Lower lobe of right lung (tissue), 2 donors: ENCODE measurements at regions not wholly inside any gene's neighbourhood (a gene's known extent, or its start where the extent isn't known, plus 50 kb on each side); places are given as distances from the start of the nearest gene placed in this dataset.

ENCODE experiments used
- ATAC-seq, 2 donors: fragments of 200-7000 bp; cut with Tn5 transposase; one replicate each; pipeline ENCODE4 v1.9.1; 2020 to 2022; ENCODE audit warnings: mild to moderate bottlenecking in 2 of 2, moderate library complexity in 2 of 2
- DNase-seq: peaks from one replicate; pipeline ENCODE4 v3.0.0-alpha.2; 2020
- H3K27ac ChIP-seq: fragments of 200-600 bp; one replicate; pipeline ENCODE4 v1.8.0; 2022
- H3K27me3 ChIP-seq: fragments of 200-600 bp; one replicate; pipeline ENCODE4 v1.8.0; 2022; ENCODE audit warnings: low read depth
- H3K36me3 ChIP-seq: fragments of 200-600 bp; one replicate; pipeline ENCODE4 v1.8.0; 2022; ENCODE audit warnings: mild to moderate bottlenecking
- H3K4me1 ChIP-seq: fragments of 200-600 bp; one replicate; pipeline ENCODE4 v1.8.0; 2022
- H3K4me3 ChIP-seq: fragments of 200-600 bp; one replicate; pipeline ENCODE4 v1.8.0; 2022; ENCODE audit warnings: mild to moderate bottlenecking
- H3K9me3 ChIP-seq: fragments of 200-600 bp; one replicate; pipeline ENCODE4 v1.8.0; 2022
- intact Hi-C: fragments of 100-400 bp; cut with DNase I; formaldehyde crosslinking; loops from one replicate; pipeline ENCODE4 v1.11.0; 2022
- TF ChIP-seq, protein P1 (sequence below): fragments of 200-600 bp; IDR thresholded peaks from one replicate; pipeline ENCODE4 v1.8.0; 2022; ENCODE audit warnings: antibody characterized with exemption, mild to moderate bottlenecking
- donor health status: DM: no; HTN: yes; CAD: no; lungs with severe emphysema.

DNA sequence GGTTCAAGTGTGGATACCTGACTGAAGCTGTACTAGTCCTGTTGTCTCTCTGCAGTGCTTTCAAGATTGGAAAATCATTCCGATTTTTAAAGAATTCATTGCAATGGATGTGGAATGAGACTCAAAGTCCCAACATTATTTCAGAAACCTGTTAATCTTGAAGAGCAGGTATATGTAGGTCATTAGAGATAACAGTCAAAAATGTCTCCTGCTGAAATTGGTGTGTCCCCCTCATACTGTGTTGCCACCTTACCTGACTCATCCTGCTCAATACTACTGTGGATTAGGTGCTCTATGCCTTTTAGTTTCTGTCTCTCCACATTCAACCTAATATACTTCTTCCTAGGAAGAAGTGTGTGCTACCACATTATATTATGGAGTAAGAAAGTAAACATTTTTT lies 91.1 kb upstream of the NR3C1 start:
- no peaks in the 10 kb centered on the region for H3K27me3 ChIP-seq
- intact Hi-C loops, result no loop called here

DNA sequence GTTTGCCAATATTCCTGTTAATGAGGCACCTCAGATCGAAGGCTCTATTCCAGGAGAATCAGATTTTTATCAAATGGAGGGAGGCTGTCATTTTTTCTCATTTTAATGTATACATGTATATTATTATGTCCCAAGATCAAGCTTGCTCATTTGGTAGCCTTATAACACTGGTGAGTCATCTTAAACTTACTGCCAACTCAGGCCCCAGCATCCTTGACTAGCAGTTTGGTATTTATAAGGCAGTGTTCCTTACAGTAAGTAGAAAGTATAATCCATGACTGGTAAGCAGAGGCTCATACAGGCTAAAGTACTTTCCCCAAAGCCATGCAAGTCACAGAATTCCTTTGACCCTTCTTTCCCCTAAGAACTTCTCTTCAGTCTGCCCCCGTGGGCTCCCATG lies 90.7 kb upstream of the NR3C1 start:
- TF ChIP-seq, protein P1, sequence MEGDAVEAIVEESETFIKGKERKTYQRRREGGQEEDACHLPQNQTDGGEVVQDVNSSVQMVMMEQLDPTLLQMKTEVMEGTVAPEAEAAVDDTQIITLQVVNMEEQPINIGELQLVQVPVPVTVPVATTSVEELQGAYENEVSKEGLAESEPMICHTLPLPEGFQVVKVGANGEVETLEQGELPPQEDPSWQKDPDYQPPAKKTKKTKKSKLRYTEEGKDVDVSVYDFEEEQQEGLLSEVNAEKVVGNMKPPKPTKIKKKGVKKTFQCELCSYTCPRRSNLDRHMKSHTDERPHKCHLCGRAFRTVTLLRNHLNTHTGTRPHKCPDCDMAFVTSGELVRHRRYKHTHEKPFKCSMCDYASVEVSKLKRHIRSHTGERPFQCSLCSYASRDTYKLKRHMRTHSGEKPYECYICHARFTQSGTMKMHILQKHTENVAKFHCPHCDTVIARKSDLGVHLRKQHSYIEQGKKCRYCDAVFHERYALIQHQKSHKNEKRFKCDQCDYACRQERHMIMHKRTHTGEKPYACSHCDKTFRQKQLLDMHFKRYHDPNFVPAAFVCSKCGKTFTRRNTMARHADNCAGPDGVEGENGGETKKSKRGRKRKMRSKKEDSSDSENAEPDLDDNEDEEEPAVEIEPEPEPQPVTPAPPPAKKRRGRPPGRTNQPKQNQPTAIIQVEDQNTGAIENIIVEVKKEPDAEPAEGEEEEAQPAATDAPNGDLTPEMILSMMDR, result no peak
- peak in 1 of 2 donors; percentile 46 for ATAC-seq

More for the DNA sequence above, 91.1 kb upstream of the NR3C1 start:
- DNase-seq, result no peak
- ATAC-seq, result no peak
- Histone ChIP-seq H3K27ac (no peak overlapping the region), H3K4me3 (no peak overlapping the region), H3K4me1 (peaks cover 14% of the 10 kb centered on the region), H3K36me3 (no peaks in the 10 kb centered on the region), H3K9me3 (no peaks in the 10 kb centered on the region)
- TF ChIP-seq, protein P1, result no peak

GRCh38 chr5:143492783-143493182 lies 89.3 kb upstream of the NR3C1 start:
- TF ChIP-seq, protein P1, result no peak
- ATAC-seq (no peak), DNase-seq (no peak)
- no peak overlapping the region for H3K27ac ChIP-seq
- no peaks in the 10 kb centered on the region for H3K36me3 ChIP-seq
- H3K4me1 ChIP-seq, result peaks cover 14% of the 10 kb centered on the region
- no peaks in the 10 kb centered on the region for H3K9me3 ChIP-seq
- H3K27me3 ChIP-seq, result no peaks in the 10 kb centered on the region
- intact Hi-C loops, result no loop called here
- no peak overlapping the region for H3K4me3 ChIP-seq

More for the DNA sequence above, 90.7 kb upstream of the NR3C1 start:
- Histone ChIP-seq H3K9me3 (no peaks in the 10 kb centered on the region), H3K27ac (no peak overlapping the region), H3K36me3 (no peaks in the 10 kb centered on the region), H3K4me1 (peaks cover 14% of the 10 kb centered on the region), H3K27me3 (no peaks in the 10 kb centered on the region), H3K4me3 (no peak overlapping the region)
- intact Hi-C loops, result no loop called here
- no peak for DNase-seq

- H3K4me3 ChIP-seq, result no peak overlapping the region
- peaks cover 14% of the 10 kb centered on the region for H3K4me1 ChIP-seq
- no peaks in the 10 kb centered on the region for H3K27me3 ChIP-seq
- H3K36me3 ChIP-seq, result no peaks in the 10 kb centered on the region
- peak; percentile 9 to 54 for ATAC-seq
- DNase-seq, result no peak
- H3K27ac ChIP-seq, result no peak overlapping the region
- H3K9me3 ChIP-seq, result no peaks in the 10 kb centered on the region
- intact Hi-C loops, result no loop called here
- TF ChIP-seq, protein P1, result no peak
Observed at GRCh38 chr5:143491646-143492045, 88.2 kb upstream of the NR3C1 start.

DNA sequence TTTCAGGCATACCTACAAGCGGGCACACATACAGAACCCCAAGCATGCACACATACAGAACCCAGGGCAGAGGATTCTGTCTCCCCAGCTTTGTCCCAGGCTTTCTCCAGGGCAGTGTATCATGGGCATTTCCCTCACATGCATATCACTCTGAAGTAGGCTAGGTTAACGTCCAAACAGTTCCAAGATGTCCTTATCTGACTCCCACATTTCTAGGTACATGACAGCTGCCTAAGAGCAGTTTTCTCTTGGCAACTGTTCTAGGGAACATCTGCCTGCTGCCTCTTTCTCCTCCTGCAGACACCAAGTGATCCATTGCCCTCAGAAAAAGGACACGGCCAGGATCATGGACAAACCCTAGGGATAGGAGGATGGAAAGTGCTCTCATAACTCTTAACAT lies 84.9 kb upstream of the NR3C1 start:
- H3K27me3 ChIP-seq, result no peaks in the 10 kb centered on the region
- TF ChIP-seq, protein P1, result no peak
- H3K9me3 ChIP-seq, result no peaks in the 10 kb centered on the region
- H3K4me1 ChIP-seq, result no peaks in the 10 kb centered on the region
- H3K27ac ChIP-seq, result no peak overlapping the region
- no peaks in the 10 kb centered on the region for H3K36me3 ChIP-seq
- ATAC-seq (no peak), DNase-seq (no peak)
- intact Hi-C loops, result no loop called here
- no peak overlapping the region for H3K4me3 ChIP-seq

- intact Hi-C loops, result no loop called here
- ATAC-seq, result no peak
- Histone ChIP-seq H3K27ac (no peak overlapping the region), H3K36me3 (no peaks in the 10 kb centered on the region), H3K27me3 (no peaks in the 10 kb centered on the region), H3K9me3 (no peaks in the 10 kb centered on the region), H3K4me3 (no peak overlapping the region), H3K4me1 (peaks cover 6% of the 10 kb centered on the region)
- TF ChIP-seq, protein P1, result no peak
- no peak for DNase-seq
Observed at GRCh38 chr5:143484601-143485000, 81.1 kb upstream of the NR3C1 start.
